GM21526 (cell line): ENCODE measurements at regions not wholly inside any gene's neighbourhood (a gene's known extent, or its start where the extent isn't known, plus 50 kb on each side); places are given as distances from the start of the nearest gene placed in this dataset.
"Not testable (repeated sequence)": the region's sequence is repeated elsewhere in the genome, so short reads cannot be mapped to it uniquely, and the experiment has no call there.

Source experiments
- ATAC-seq: cut with Tn5 transposase; IDR thresholded peaks from one replicate; pipeline ENCODE4 v1.9.1; 2021; ENCODE audit warnings: moderate library complexity; ENCODE audit not compliant: unreplicated experiment, low FRiP score

DNA sequence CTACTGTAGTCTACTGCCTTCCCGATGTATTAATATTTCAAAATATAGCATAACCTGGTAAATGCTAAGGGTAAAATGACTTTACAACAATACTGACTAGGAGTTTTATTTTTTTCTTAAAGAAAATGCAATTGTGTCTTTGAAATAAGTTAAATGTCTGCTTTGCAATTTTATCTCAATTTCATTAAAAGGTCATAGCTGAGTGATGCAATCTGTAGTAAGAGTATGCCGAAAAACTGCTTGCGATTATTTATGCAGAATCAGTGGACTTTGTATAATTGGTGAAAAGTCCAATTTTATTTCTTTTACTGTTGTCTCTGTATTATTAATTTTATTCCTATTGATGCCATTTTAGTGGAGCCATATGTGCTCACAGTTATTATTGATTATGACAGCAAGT is 1143.6 kb upstream of the EPHA6 start:
- no peak for ATAC-seq

GRCh38 chr3:95673215-95673614 is 1141.2 kb upstream of the EPHA6 start:
- ATAC-seq = no peak

DNA sequence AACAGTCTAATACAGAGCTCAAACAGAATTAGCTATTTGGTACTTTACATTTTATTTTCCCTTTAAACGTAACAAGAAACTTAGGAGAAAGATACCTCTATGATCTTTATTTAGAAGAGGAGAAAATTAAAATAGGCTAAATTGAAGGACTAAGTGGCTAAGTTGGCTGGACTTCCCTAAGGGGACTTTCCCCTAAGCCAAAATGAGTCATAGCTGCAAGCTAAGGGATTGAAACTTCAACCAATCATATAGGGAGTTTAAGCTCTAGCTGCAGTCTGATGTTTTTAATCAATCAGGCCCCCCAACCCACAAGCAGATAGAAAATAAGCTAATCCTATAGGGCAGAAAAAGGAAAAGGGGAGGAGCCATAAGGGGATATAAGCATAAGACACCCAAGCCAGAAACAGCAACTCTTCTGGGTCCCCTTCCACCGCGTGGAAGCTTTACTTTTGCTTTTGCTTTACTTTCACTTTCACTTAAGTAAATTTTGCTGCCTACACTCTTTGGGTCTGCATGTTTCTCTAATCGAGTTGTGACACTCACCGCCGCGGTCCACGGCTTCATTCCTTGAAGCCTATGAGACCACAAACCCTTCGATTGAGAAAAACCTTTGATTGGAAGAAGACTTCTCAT is 1108.5 kb upstream of the EPHA6 start:
- no peak for ATAC-seq

- no peak for ATAC-seq
Measured at GRCh38 chr3:95707268-95707667, 1107.1 kb upstream of the EPHA6 start.

GRCh38 chr3:95710684-95711083 is 1103.7 kb upstream of the EPHA6 start:
- ATAC-seq = no peak

- ATAC-seq = no peak
Measured at GRCh38 chr3:95711789-95712188, 1102.6 kb upstream of the EPHA6 start.

- ATAC-seq = no peak
Measured at GRCh38 chr3:95715128-95715527, 1099.3 kb upstream of the EPHA6 start.

- ATAC-seq = no peak
Measured at GRCh38 chr3:95717048-95717447, 1097.3 kb upstream of the EPHA6 start.

GRCh38 chr3:95718168-95718567 is 1096.2 kb upstream of the EPHA6 start:
- no peak for ATAC-seq

- no peak for ATAC-seq
Measured at GRCh38 chr3:95719481-95719880, 1094.9 kb upstream of the EPHA6 start.

DNA sequence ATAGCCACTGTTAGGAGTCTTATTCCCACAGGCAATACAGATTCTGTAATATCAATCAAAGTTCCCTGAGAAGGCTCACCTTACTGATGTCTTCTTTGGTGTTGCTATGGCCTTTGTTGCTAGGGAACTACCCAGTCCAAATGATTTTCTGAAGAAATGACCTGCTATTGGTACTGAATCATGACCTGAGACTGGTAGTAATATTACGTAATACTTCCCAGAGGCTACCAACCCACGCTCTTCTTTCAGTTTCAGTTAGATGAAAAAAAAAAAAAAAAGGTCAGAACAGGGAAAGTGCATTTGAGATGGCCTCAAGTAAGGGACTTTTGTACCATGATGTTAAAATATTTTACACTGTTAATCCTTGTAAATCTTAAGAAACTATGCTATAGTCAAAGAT is 1092.5 kb upstream of the EPHA6 start:
- no peak for ATAC-seq

GRCh38 chr3:95725770-95726169 is 1088.6 kb upstream of the EPHA6 start:
- no peak for ATAC-seq

- ATAC-seq = no peak
Measured at GRCh38 chr3:95731753-95732152, 1082.6 kb upstream of the EPHA6 start.

- ATAC-seq = no peak
Measured at GRCh38 chr3:95733336-95733735, 1081.1 kb upstream of the EPHA6 start.

GRCh38 chr3:95738045-95738444 is 1076.3 kb upstream of the EPHA6 start:
- no peak for ATAC-seq

DNA sequence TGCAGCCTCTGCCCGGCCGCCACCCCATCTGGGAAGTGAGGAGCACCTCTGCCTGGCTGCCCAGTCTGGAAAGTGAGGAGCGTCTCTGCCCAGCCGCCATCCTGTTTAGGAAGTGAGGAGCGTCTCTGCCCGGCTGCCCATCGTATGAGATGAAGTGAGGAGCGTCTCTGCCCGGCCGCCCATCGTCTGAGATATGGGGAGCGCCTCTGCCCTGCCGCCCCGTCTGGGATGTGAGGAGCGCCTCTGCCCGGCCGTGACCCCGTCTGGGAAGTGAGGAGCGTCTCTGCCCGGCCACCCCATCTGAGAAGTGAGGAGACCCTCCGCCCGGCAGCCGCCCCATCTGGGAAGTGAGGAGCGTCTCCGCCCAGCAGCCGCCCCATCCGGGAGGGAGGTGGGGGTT is 1069.5 kb upstream of the EPHA6 start:
- not testable (repeated sequence) for ATAC-seq

DNA sequence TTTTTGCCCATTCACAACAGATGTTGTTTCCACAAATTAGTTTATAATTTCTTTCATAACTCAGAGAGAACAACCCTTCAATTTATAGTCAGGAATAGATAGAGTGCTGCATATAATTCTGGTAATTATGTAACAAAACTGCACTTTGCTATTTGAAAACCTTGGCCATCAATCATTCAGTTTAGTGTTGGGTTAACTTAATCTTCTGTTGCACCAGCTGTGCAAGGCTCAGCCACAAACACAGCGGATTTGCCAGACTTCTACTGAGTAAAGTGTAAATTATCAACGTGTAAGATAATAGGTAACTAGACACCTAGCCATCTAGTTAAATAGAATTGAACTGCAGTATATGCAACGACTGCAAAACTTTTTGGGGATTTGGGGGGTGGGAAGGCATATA is 1064.3 kb upstream of the EPHA6 start:
- no peak for ATAC-seq

GRCh38 chr3:95751509-95751908 is 1062.9 kb upstream of the EPHA6 start:
- ATAC-seq = no peak

DNA sequence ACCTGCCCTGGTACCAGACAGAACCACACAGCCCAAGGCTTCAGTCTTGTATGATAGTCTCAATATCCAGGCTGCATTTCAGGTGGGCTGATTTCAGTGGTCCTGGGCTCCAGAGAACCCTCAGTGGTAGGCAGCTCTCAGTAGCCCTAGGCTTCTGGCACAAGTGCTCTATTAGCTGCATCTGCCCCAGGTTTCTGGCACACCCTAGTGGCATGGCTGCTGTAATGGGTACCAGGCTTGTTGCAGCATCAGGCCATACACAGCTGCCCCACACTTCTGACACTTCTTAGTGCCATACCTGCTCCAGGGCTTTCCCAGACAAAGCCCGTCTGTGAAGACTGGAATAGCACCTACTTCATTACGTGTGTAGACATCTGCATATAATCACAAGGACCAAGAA is 1062.2 kb upstream of the EPHA6 start:
- ATAC-seq = no peak

- no peak for ATAC-seq
Measured at GRCh38 chr3:95758707-95759106, 1055.7 kb upstream of the EPHA6 start.

- ATAC-seq = no peak
Measured at GRCh38 chr3:95759614-95760301, 1054.6 kb upstream of the EPHA6 start.

DNA sequence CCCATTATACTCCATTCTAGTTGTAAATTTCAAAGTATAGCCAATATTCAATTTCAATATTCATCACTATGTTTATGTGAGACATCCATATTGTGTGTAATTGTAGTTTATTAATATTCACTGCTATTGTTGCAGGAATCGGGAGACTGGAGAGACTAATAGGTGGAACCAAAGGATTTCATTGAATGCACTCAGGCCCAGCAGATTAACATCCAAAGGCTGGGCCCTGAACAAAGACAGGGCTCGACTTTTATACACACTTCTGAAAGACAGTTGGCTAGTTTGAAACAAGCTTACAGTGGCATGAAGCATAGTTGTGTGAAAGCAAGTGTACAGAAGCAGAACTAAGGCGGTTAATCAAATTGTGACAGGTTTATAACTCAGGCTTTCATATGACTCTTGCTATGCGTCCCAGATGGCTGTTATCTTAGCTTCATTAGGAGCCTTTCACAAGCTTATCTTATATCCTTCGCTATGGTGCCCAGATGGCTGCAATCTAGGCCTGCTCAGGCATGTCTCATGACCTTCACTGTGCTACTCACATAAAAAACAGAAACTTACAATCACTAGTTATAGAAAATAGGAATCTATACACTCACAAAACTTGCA is 1038.8 kb upstream of the EPHA6 start:
- ATAC-seq = no peak
